Psoas muscle (tissue), 7 donors: ENCODE measurements at regions not wholly inside any gene's neighbourhood (a gene's known extent, or its start where the extent isn't known, plus 50 kb on each side); places are given as distances from the start of the nearest gene placed in this dataset.

Experiments used
- ATAC-seq, 4 donors: fragments of 200-7000 bp; cut with Tn5 transposase; one replicate each; pipeline ENCODE4 v1.9.1; 2020; ENCODE audit warnings: moderate library complexity in 3 of 4, mild to moderate bottlenecking in 2 of 4
- DNase-seq, 2 donors: peaks; one replicate each; pipeline ENCODE4 v3.0.0-alpha.2; 2020
- H3K27ac ChIP-seq: fragments of 200-600 bp; one replicate; pipeline ENCODE4 v1.8.0; 2022
- H3K27me3 ChIP-seq, 3 donors: fragments of 200-600 bp in 1 of 3; one replicate each; pipeline versions ENCODE4 v1.6.1 to v1.8.0; 2013 to 2022; ENCODE audit warnings: low read length in 2 of 3, mild to moderate bottlenecking in 2 of 3, moderate library complexity in 1 of 3; ENCODE audit not compliant: insufficient read depth in 3 of 3
- H3K36me3 ChIP-seq, 2 donors: fragments of 200-600 bp in 1 of 2; one replicate each; pipeline versions ENCODE4 v1.6.1 to v1.8.0; 2013 to 2022; ENCODE audit warnings: low read depth in 1 of 2, mild to moderate bottlenecking in 1 of 2, moderate library complexity in 1 of 2; ENCODE audit not compliant: insufficient read depth in 1 of 2
- H3K4me1 ChIP-seq: fragments of 200-600 bp; one replicate; pipeline ENCODE4 v1.8.0; 2022
- H3K4me3 ChIP-seq: fragments of 200-600 bp; one replicate; pipeline ENCODE4 v1.8.0; 2022; ENCODE audit warnings: mild to moderate bottlenecking
- H3K9me3 ChIP-seq: fragments of 200-600 bp; one replicate; pipeline ENCODE4 v1.8.0; 2022
- CTCF ChIP-seq: fragments of 200-600 bp; IDR thresholded peaks from one replicate; pipeline ENCODE4 v1.8.0; 2022; ENCODE audit warnings: antibody characterized with exemption
- WGBS, 3 donors: extraction: QIAGEN DNeasy Blood & Tissue Kit; methylation state at CpG; one replicate each; pipeline versions ENCODE4 v1.1.6 to v1.1.7; 2013; 5-methylcytosine and 5-hydroxymethylcytosine counted together
- intact Hi-C, 2 donors: fragments of 100-400 bp; cut with DNase I; formaldehyde crosslinking; loops; one replicate each; pipeline versions ENCODE4 v1.11.0 to v1.14.2; 2022
- donor health status: healthy with polysubstance abuse.
- donor health status: DM: no; HTN: no; CAD: no; lungs with moderate emphysema.
- donor health status: Bipolar disorder and iron deficiency.
- donor health status: healthy.
- donor health status: DM: yes; HTN: yes; CAD: no.
- donor health status: DM: no; HTN: no; CAD: no.
- donor health status: DM: yes; HTN: yes; CAD: no.

- no peak for TF ChIP-seq CTCF
- H3K9me3 ChIP-seq, result no peaks in the 10 kb centered on the region
- H3K27ac ChIP-seq, result no peak overlapping the region
- intact Hi-C loops, result no loop called here
- 64 to 78% (median 70%) methylated on average over 12 of the region's 12 CpGs for WGBS, 3 donors
- no peak overlapping the region for H3K4me3 ChIP-seq
- H3K27me3 ChIP-seq, result no peaks in the 10 kb centered on the region
- peaks cover 10% of the 10 kb centered on the region for H3K4me1 ChIP-seq
- ATAC-seq, result peak in 2 of 4 donors; percentile 38 to 44
- DNase-seq, result no peak
- H3K36me3 ChIP-seq, result no peaks in the 10 kb centered on the region
Observed at GRCh38 chr9:89757776-89758528, 153.1 kb downstream of the GADD45G start.

- 73 to 82% (median 75%) methylated on average over 9 of the region's 9 CpGs for WGBS, 3 donors
- Histone ChIP-seq H3K9me3 (no peaks in the 10 kb centered on the region), H3K27me3 (no peaks in the 10 kb centered on the region), H3K4me3 (no peak overlapping the region), H3K36me3 (no peaks in the 10 kb centered on the region), H3K4me1 (peaks cover 10% of the 10 kb centered on the region), H3K27ac (no peak overlapping the region)
- intact Hi-C loops, result no loop called here
- no peak for TF ChIP-seq CTCF
- no peak for DNase-seq
- ATAC-seq, result no peak
Observed at GRCh38 chr9:89759572-89759971, 154.8 kb downstream of the GADD45G start.

- H3K36me3 ChIP-seq, result no peaks in the 10 kb centered on the region
- no peaks in the 10 kb centered on the region for H3K9me3 ChIP-seq
- H3K27ac ChIP-seq, result no peak overlapping the region
- no peak for TF ChIP-seq CTCF
- WGBS, 3 donors, result 92 to 97% (median 96%) methylated on average over 6 of the region's 6 CpGs
- no peak for ATAC-seq
- peaks cover 10% of the 10 kb centered on the region for H3K4me1 ChIP-seq
- H3K4me3 ChIP-seq, result no peak overlapping the region
- intact Hi-C loops, result no loop called here
- H3K27me3 ChIP-seq, result no peaks in the 10 kb centered on the region
- no peak for DNase-seq
Observed at GRCh38 chr9:89760123-89760522, 155.3 kb downstream of the GADD45G start.

- Histone ChIP-seq H3K36me3 (no peaks in the 10 kb centered on the region), H3K27ac (no peak overlapping the region), H3K27me3 (no peaks in the 10 kb centered on the region), H3K4me1 (no peaks in the 10 kb centered on the region), H3K9me3 (no peaks in the 10 kb centered on the region), H3K4me3 (no peak overlapping the region)
- ATAC-seq (no peak), DNase-seq (peak in 1 of 2 donors; percentile 10)
- TF ChIP-seq CTCF, result no peak
- WGBS, 3 donors, result 84 to 91% (median 84%) methylated on average over 5 of the region's 5 CpGs
- intact Hi-C loops, result no loop called here
Observed at GRCh38 chr9:89764217-89764616, 159.4 kb downstream of the GADD45G start.
